ENCODE measurements at regions not wholly inside any gene's neighbourhood (a gene's known extent, or its start where the extent isn't known, plus 50 kb on each side); places are given as distances from the start of the nearest gene placed in this dataset.
"Not testable (repeated sequence)": the region's sequence is repeated elsewhere in the genome, so short reads cannot be mapped to it uniquely, and the experiment has no call there.

GRCh38 chr17:16866436-16866835 lies 105.5 kb downstream of the TNFRSF13B start:
- no peak for DNase-seq (ENCODE audit: low read depth in 1 of 2, low spot score in 1 of 2)
- no peak for TF ChIP-seq JUND (IDR thresholded peaks at IDR 0.05; ENCODE audit: low read depth)
- in situ Hi-C loops (cut with HindIII; ENCODE audit: low pct_unique_long_range_greater_than_20kb, low sequenced_read_pairs) = no loop called here

GRCh38 chr17:16865704-16866103 lies 106.2 kb downstream of the TNFRSF13B start:
- DNase-seq (ENCODE audit: low read depth in 1 of 2, low spot score in 1 of 2); in situ Hi-C loops (cut with HindIII; ENCODE audit: low pct_unique_long_range_greater_than_20kb, low sequenced_read_pairs): not testable (repeated sequence)

DNA sequence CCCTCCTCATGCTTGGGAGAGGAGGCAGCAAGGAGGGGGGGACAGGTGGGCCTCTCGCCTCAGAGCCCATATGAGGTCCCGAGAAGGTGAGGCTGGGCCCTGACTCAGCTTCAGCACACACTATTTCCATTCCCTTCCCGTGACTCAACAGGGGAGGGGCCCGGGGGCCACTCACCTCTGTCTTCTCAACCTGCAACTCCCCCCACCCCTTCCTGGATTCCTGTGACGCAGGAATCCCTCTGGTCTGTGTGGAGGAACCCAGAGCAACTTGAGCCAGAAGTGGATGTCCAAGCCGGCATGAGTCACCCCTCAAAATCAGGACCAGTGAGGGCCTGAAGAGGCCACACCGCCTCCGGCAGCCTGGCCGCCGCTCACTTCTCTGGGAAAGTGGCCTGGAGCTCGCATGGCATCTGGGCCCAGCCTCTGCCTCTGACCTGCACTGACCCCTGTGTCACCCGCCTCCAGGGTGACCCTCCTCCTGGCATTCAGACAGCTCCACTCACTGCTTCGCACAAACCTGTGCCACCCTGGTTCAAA lies 106.8 kb downstream of the TNFRSF13B start:
- DNase-seq (ENCODE audit: low read depth in 1 of 2, low spot score in 1 of 2); in situ Hi-C loops (cut with HindIII; ENCODE audit: low pct_unique_long_range_greater_than_20kb, low sequenced_read_pairs): not testable (repeated sequence)

DNA sequence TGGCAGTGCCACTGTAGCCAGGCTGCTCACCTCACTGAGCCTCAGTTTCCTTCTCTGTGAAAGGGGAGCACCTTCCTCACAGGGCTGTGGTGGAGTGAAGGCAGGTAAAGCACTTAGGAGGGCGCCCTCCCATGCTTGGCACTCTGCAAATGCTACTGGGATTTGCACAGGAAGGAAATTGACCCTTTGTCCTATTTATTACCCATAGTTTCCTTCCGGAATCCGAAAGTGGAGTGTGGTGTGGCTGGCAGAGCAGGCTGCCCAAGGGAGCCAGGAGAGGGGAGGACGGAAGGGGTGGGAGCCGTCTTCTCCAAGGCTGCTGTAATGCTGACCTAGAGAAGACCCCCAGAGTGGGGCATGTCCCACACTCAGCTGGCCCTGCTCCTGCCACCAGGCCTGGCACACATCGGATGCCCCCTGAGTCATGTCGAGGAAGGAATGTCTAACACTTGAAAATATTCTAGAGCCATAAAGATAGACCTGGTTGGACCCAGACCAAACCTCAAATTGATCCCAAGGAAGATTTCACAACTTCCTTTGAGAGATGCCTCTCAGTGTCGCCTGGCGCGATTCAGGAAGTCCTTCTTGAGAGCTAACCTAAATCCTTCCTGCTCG lies 107.3 kb downstream of the TNFRSF13B start:
- DNase-seq (ENCODE audit: low read depth in 1 of 2, low spot score in 1 of 2); in situ Hi-C loops (cut with HindIII; ENCODE audit: low pct_unique_long_range_greater_than_20kb, low sequenced_read_pairs): not testable (repeated sequence)

DNA sequence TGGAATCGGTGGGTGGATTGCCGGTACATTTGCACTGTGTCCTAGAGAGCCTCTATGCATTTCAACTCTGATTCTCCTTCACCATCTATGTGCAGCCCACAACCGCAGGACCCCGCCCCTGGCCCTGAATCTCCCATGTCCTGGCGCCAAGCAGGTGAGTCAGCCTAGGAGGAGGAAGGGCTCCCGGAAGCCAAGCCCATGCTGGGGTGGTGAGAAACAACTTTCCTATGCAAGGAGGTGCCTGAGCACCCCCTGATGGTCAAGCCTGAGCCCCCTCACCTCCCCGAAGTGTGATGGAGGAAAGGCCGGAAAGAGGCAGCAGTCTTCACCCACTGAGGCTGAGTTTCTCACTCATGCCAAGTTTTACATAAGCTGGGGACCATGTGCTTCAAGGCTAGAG lies 110.8 kb downstream of the TNFRSF13B start:
- in situ Hi-C loops (cut with HindIII; ENCODE audit: low pct_unique_long_range_greater_than_20kb, low sequenced_read_pairs); DNase-seq (ENCODE audit: low read depth in 1 of 2, low spot score in 1 of 2): not testable (repeated sequence)

DNA sequence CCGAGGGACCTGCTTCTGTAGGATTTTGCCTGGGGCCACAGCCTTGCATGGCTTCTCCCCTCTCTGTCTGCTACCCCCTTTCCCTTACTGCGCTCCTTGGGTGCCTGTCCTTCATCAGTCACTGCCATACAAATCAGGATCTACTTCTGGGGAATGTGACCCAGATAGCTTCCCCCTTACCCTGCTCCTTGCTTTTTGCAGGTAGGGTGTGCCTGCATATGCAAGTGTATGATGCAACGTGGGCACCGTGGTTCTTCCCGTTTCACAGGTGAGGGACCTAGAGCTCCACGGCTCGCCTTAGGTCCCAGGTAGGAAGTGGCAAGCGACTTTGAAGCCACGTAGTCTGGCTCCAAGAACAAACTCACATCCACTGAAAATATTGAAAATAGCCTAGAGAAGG lies 111.5 kb downstream of the TNFRSF13B start:
- DNase-seq (ENCODE audit: low read depth in 1 of 2, low spot score in 1 of 2); in situ Hi-C loops (cut with HindIII; ENCODE audit: low pct_unique_long_range_greater_than_20kb, low sequenced_read_pairs): not testable (repeated sequence)

DNA sequence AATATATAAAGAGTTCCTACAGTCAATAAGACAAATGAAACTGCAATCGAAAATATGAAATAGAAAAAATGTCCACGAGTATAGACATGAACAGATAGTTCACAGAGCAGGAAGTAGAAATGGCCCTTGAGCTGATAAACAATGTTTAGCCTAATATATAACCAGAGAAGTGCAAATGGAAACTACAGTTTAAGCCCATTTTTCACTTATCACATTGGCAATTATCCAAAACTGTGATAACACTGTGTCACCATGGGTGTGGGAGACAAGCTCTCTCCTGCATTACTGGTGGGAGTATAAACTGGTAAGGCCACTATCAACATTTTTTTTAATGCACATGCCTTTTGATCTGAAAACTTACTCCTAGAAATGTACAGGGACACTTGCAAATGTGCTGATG lies 112.4 kb downstream of the TNFRSF13B start:
- DNase-seq (ENCODE audit: low read depth in 1 of 2, low spot score in 1 of 2) = not testable (repeated sequence)

DNA sequence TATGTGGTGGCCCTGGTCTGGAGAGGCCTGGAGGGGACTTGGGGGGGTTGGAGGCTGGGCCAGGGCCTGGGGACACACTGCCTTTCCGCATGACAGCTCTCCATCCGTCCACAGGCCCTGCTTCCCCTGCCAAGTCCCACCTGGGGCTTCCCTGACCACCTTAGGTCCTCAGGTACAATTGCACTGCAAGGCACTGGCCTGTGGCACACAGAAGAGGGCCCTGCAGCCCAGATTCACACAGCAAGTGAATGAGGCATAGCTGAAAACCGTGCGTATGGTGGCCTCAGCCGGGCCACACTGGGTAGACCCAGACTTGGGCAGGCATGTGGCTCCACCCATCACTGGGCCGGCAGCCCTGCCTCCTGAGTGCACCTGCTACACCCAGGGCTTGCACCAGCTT lies 114.2 kb downstream of the TNFRSF13B start:
- in situ Hi-C loops (cut with HindIII; ENCODE audit: low pct_unique_long_range_greater_than_20kb, low sequenced_read_pairs); DNase-seq (ENCODE audit: low read depth in 1 of 2, low spot score in 1 of 2): not testable (repeated sequence)

More for the DNA sequence above, 112.4 kb downstream of the TNFRSF13B start:
- in situ Hi-C loops (cut with HindIII; ENCODE audit: low pct_unique_long_range_greater_than_20kb, low sequenced_read_pairs) = not testable (repeated sequence)

DNA sequence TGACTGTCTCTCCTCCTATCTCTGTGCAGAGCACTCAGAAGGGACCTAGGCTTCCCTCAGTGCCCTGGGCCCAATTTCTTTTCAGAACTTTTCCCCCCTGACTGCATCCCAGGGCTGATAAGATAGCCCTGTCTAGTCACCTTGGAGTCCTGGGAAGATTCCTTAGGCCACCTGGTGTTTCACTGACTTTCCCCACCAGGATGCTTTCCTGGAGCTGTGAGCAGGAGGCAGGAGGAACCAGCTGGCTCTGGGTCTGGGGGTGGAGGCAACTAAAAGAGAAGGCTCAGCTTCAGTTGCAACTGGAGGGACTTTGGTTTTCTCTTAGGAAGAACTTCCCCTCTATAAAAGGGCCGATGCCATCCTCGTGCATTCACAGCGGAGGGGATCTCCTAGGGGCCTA lies 115.1 kb downstream of the TNFRSF13B start:
- DNase-seq (ENCODE audit: low read depth in 1 of 2, low spot score in 1 of 2); in situ Hi-C loops (cut with HindIII; ENCODE audit: low pct_unique_long_range_greater_than_20kb, low sequenced_read_pairs): not testable (repeated sequence)

DNA sequence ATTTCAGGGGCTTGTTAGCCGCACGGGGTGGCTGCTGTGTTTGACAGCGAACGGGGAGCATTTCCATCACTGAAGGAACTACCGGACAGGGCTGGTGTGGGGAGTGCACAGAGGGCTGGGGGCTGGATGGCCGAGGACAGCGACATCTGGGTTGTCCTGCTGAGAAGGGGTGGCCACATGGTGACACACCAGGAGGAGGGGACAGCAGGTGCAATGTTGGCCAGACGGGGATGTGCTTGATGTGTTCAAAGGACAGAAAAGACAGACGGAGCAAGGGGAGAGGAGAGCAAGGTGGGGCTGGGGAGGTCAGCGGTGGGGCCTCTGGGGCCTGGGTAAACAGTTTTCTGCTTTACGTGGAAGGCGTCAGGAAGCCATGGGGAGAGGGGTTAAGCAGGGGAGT lies 115.7 kb downstream of the TNFRSF13B start:
- in situ Hi-C loops (cut with HindIII; ENCODE audit: low pct_unique_long_range_greater_than_20kb, low sequenced_read_pairs); DNase-seq (ENCODE audit: low read depth in 1 of 2, low spot score in 1 of 2): not testable (repeated sequence)

DNA sequence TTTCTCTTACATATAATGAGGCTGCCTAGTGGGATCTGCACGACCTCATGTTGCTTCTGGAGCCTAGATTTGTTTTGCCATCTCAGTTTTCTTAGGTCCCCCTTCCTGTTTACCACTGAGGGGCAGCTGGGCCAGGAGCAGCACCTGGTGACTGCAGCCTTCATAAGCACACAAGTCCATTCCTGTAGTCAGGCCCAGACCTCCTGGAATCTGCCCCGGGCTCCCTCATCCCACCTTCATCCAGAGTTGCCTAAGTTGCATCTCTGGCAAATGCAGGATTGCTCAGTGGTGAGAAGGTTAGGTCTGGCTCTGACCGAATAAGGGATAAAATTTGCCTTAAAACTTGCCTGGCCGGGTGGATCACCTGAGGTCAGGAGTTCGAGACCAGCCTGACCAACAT lies 117.3 kb downstream of the TNFRSF13B start:
- DNase-seq (ENCODE audit: low read depth in 1 of 2, low spot score in 1 of 2); in situ Hi-C loops (cut with HindIII; ENCODE audit: low pct_unique_long_range_greater_than_20kb, low sequenced_read_pairs): not testable (repeated sequence)

GRCh38 chr17:16853661-16854320 lies 118.1 kb downstream of the TNFRSF13B start:
- DNase-seq (ENCODE audit: low read depth in 1 of 2, low spot score in 1 of 2) = no peak
- in situ Hi-C loops (cut with HindIII; ENCODE audit: low pct_unique_long_range_greater_than_20kb, low sequenced_read_pairs) = no loop called here
- TF ChIP-seq JUND (IDR thresholded peaks at IDR 0.05; ENCODE audit: low read depth) = no peak

- DNase-seq (ENCODE audit: low read depth in 1 of 2, low spot score in 1 of 2); in situ Hi-C loops (cut with HindIII; ENCODE audit: low pct_unique_long_range_greater_than_20kb, low sequenced_read_pairs): not testable (repeated sequence)
Observed at GRCh38 chr17:16849861-16850260, 122.1 kb downstream of the TNFRSF13B start.

GRCh38 chr17:16848997-16849396 lies 122.9 kb downstream of the TNFRSF13B start:
- DNase-seq (ENCODE audit: low read depth in 1 of 2, low spot score in 1 of 2); in situ Hi-C loops (cut with HindIII; ENCODE audit: low pct_unique_long_range_greater_than_20kb, low sequenced_read_pairs): not testable (repeated sequence)

- DNase-seq (ENCODE audit: low read depth in 1 of 2, low spot score in 1 of 2); in situ Hi-C loops (cut with HindIII; ENCODE audit: low pct_unique_long_range_greater_than_20kb, low sequenced_read_pairs): not testable (repeated sequence)
Observed at GRCh38 chr17:16845098-16845497, 126.8 kb downstream of the TNFRSF13B start.

GRCh38 chr17:16844669-16845068 lies 127.2 kb downstream of the TNFRSF13B start:
- DNase-seq (ENCODE audit: low read depth in 1 of 2, low spot score in 1 of 2); in situ Hi-C loops (cut with HindIII; ENCODE audit: low pct_unique_long_range_greater_than_20kb, low sequenced_read_pairs): not testable (repeated sequence)

- in situ Hi-C loops (cut with HindIII; ENCODE audit: low pct_unique_long_range_greater_than_20kb, low sequenced_read_pairs); DNase-seq (ENCODE audit: low read depth in 1 of 2, low spot score in 1 of 2): not testable (repeated sequence)
Observed at GRCh38 chr17:16843511-16843910, 128.4 kb downstream of the TNFRSF13B start.

GRCh38 chr17:16842346-16842745 lies 129.6 kb downstream of the TNFRSF13B start:
- DNase-seq (ENCODE audit: low read depth in 1 of 2, low spot score in 1 of 2); in situ Hi-C loops (cut with HindIII; ENCODE audit: low pct_unique_long_range_greater_than_20kb, low sequenced_read_pairs): not testable (repeated sequence)

DNA sequence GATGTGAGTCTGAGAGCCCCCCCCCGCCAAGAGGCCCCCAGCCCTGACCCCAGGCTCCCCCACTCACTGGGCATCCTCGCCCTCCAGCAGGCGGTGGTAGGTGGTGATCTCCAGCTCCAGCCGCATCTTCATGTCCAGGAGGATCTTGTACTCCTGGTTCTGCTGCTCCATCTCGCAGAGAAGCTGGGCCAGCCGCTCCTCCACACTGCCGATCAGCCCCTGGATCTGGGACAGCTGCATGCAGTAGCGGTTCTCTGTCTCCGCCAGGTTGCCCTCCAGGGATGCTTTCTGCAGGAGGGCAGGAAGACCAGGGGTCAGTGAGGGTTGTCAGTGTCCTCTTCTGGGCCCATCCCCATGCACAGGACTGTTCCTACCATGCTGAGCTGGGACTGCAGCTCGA lies 130.0 kb downstream of the TNFRSF13B start:
- DNase-seq (ENCODE audit: low read depth in 1 of 2, low spot score in 1 of 2); in situ Hi-C loops (cut with HindIII; ENCODE audit: low pct_unique_long_range_greater_than_20kb, low sequenced_read_pairs): not testable (repeated sequence)

Data from T47D (cell line).